Cerebellar nuclear complex (tissue), 1 donor: ENCODE measurements at regions not wholly inside any gene's neighbourhood (a gene's known extent, or its start where the extent isn't known, plus 50 kb on each side); places are given as distances from the start of the nearest gene placed in this dataset.

Source experiments
- DNase-seq, 2 experiments: peaks; one replicate each; lab custom pipeline; 2025; lab: John Stamatoyannopoulos, UW

- DNase-seq, result no peak
These were observed 684.6 kb upstream of the NR2F2 start for GRCh38 chr15:95645791-95646338.

DNA sequence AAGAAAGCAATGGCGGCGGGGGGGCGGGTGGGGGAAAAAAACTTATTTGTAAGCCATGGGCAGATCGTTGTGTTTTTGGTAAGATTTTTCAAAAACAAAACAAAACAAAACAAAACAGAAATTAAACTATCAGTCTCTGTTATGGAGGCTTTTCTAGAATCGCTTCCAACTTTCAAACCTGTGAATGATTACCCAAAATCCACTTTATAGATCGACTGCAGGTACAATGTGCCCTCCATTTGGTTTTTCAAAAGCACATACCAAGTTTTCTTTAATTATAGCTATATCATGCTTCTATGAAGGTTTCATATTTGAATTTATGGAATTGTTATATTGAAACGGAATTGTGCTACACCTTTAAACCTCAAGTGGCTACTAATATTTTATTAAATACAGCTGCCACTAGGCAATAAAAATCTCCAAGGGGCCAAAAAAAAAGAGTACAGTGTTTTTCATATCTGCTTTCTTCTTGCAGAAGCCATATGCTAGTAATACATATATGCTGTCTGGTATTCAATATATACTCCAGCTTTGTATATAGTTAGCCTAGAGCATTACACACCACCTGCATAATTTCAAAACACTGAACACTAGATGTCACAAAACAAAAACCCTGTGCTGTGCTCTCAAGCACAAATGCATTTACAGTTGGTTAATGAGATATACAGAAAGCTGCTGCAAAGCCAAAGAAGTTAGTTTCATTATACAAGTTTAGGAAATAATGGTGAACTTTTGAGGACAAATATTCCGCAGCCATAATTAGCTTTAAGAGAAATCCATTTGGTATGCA lies 683.8 kb upstream of the NR2F2 start:
- DNase-seq, result no peak

DNA sequence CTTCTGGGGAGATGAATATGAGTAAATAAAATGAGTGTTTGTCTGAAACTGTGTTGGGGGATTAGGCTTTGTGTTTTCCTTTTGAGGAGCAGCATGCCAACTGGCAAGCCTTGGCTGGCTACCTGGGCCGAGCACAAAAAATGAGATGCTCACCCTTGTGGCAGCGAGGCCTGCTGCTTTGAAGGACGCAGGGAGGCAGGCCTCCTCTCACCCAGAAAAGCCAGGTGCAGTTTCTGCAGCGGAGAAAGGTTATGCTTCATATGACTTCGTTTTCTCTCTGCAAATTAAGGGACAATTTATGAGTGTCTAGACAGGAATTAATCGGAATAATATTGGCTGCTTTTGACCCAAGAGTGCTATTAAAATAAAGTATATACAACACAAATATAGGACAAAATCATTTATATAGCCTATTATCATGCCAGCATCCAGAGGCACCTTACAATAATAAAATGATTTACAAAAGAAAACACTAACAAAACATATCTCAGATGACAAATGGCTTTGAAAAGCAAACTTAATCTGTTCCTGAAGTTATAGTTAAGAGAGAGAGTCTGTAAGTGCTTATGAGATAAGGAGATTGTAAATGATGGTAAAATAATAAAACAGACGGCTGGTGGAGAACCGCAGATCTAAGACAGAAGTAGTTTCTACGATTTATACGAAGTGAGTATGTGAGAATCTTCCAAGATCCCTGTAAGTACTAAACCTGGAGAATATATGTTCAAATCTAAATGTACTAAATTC lies 682.8 kb upstream of the NR2F2 start:
- no peak for DNase-seq

DNA sequence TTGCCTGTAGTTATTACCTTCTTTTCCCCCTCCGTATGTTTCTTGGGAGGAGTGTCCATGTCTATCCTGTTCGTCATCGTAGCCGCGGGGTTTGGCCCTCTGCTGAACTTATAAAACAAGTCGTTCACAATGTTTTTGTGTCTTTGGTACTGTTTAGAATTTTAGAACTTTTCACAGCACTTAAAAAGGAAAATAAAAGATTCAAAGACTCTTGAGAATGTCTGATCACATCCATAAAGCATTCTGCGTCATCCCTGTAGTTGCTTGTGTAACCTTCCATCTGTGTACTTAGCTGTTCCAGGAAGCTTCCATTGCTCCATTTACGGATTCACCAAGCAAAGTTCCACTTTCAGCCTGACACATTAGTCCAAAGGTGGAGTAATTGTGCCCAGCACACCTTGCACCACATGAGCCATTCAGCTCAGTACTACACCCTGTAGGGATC lies 677.1 kb upstream of the NR2F2 start:
- no peak for DNase-seq

- DNase-seq, result no peak
These were observed 675.4 kb upstream of the NR2F2 start for GRCh38 chr15:95655089-95655607.

GRCh38 chr15:95656595-95656994 lies 673.9 kb upstream of the NR2F2 start:
- DNase-seq, result no peak

GRCh38 chr15:95658799-95659198 lies 671.7 kb upstream of the NR2F2 start:
- DNase-seq, result no peak

GRCh38 chr15:95659656-95660055 lies 670.8 kb upstream of the NR2F2 start:
- DNase-seq, result no peak

- DNase-seq, result no peak
These were observed 667.9 kb upstream of the NR2F2 start for GRCh38 chr15:95662638-95663037.

- no peak for DNase-seq
These were observed 667.1 kb upstream of the NR2F2 start for GRCh38 chr15:95663156-95664100.

DNA sequence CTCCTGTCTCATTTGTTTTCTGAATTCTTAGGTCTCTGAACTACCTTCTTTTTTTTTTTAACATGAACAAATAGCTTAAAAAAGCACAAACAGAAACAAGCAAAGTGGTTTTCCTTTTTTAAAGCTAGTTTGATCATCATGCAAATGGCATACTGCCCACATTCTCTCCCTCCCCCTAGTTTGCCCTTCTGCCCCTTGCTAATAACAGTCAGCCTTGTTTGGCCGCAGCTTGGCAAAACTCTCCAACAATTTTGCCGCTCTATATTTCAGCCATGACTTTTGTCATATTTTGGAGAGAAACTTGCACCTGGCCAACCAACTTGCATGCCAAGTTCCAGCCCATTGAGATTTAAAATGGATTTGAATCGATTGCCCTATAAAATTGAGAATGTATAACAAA lies 666.0 kb upstream of the NR2F2 start:
- no peak for DNase-seq

DNA sequence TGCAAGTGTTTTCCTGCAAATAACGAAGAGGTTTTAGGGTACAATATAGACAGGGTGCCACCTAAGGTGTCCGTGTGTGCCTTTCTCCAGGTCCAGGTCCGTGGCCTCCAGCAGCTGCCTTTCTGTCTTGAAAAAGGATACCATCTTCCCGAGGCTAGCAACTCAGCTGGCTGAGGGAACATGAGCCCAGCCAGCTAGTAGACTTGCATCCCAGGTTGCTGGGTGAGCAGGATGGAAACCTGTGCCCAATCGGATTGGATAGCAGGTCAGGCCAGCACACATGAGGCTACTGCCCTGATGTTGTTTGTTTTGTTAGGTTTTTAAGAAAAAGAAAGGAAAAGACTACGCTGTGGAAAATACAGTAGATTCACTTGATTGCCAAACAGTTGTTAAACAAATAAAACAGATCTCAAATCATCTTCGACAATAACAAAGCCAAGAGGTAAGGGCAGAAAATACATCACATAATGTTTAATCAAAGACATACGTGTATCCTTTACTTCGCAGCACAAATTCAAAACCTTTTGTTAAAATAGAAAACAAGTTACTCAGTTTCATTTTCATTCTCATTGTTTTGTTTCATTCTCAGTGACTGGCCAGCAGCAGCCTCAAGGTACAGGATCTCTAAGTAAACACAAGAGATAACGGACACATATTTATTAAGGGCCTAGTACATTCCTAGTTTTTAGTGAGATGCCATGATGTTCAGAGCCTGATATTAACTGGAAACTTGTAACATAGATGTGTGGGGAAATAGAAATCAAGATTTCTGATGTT lies 661.2 kb upstream of the NR2F2 start:
- no peak for DNase-seq

DNA sequence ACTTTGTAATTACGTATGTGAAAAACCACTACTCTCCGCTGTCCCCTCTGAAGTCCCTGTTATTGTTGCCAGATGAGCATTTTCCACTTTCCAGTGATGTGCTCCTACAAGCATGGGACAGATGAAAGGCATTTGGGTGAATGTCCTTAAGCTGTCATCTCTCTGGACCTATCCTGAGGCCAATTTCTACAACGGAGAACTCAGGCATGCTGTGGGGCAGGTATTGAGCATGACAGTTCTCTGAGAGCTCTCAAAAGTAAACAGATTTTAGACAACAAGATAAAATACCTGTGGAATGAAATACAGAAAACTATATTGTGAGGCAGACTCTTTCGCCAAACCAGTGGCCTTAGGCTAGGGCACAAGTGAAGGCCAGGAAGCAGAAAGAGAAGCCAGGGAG lies 656.5 kb upstream of the NR2F2 start:
- no peak for DNase-seq

DNA sequence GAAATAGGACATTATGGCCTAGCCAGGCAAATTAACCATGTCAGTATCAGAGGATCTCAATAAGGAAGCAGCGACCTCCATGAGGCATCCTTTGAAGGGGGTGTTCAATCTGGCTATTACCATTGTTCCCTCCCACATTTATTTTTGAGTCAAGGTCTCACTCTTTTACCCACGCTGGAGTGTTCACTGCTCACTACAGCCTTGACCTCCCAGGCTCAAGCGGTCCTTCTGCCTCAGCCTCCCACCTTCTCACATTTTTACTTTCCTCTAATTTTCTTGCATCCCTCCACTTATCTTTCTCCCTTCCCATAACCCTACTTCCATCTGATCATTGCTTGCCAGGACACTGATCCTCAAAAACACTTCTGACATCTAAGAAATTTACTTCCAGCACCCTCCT lies 654.0 kb upstream of the NR2F2 start:
- DNase-seq, result no peak

DNA sequence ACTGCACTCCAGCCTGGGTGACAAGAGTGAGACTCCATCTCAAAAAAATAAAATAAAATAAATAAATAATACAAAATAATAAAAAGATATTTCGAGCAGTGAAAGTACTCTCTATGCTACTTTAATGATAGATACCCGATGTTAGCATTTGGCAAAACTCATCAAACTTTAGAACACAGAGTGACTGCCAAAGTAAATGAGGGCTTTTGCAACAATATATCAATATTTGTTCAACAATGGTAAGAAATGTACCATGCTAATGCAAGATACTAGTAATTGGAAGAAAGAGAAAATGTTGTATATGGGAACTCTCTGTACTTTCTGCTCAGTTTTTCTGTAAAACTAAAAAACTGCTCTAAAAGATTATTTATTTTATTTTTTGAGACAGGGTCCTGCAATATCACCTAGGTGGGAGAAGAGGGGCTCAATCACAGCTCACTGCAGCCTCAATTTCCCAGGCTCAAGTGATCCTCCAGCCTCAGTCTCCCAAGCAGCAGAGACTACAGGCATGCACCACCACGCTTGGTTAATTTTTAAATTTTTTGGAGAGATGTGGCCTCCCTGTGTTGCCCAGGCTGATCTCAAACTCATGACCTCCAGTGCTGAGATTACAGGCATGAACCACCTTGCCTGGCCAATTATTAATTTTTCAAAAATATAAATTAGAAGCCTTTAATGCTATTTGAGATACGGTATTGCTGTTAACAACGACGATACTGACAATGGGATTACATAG lies 650.5 kb upstream of the NR2F2 start:
- DNase-seq, result no peak

GRCh38 chr15:95680728-95681127 lies 649.8 kb upstream of the NR2F2 start:
- no peak for DNase-seq

GRCh38 chr15:95681836-95682544 lies 648.5 kb upstream of the NR2F2 start:
- no peak for DNase-seq

DNA sequence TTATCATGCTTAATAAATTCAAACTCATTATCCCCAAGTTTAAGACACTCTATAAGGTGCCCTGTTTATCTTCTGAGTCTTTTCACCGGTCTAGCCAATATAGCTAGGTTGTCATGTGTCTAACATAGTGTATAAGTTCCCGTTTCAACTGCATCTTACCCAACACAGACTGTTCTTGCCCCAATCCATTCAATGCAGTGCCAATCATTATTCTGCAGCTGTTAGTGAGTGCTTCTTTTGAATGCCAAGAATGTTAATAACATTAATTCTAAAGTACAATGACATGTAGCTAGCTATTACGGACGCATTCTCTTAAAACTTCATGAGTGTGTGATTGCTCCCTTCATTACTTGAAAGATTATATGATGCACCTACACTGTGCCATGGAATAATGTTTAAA lies 646.4 kb upstream of the NR2F2 start:
- DNase-seq, result no peak

DNA sequence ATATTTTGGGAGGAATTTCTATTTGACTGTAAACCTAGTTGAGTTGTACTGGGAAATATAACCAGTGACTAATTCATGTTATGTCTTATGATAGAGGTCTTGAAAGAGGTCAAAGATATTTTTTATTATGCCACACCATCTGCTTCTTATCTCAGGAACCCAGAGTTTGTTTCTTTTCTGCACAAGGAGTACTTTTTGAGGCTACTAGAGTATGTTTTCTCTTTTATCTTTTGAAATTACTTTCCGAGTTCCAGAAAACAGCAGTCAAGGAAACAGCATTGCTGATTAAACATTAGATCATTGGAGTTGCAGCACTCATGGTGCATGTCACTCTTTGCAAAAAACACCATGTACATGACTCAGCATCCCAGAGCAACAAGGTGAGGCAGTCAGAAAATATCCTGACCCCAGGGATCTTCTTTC lies 645.8 kb upstream of the NR2F2 start:
- no peak for DNase-seq

GRCh38 chr15:95687061-95687460 lies 643.4 kb upstream of the NR2F2 start:
- DNase-seq, result no peak
